Gastroesophageal sphincter (tissue), 4 donors: ENCODE measurements at regions not wholly inside any gene's neighbourhood (a gene's known extent, or its start where the extent isn't known, plus 50 kb on each side); places are given as distances from the start of the nearest gene placed in this dataset.
"Not testable (repeated sequence)": the region's sequence is repeated elsewhere in the genome, so short reads cannot be mapped to it uniquely, and the experiment has no call there.

ENCODE experiments used
- ATAC-seq: fragments of 150-250 bp; one replicate; pipeline ENCODE4 v1.9.1; 2016; ENCODE audit warnings: mild to moderate bottlenecking, moderate library complexity
- H3K27ac ChIP-seq, 4 donors: fragments of 200-600 bp; sonication (generic) in 3 of 4; 1 replicate in 3 of 4; 2 replicates in 1 of 4; pipeline ENCODE4 v1.5.1; 2016 to 2019
- H3K27me3 ChIP-seq: fragments of 200-600 bp; sonication (generic); one replicate; pipeline ENCODE4 v1.5.1; 2019
- H3K36me3 ChIP-seq, 2 donors: fragments of 200-600 bp; sonication (generic); one replicate each; pipeline ENCODE4 v1.5.1; 2019; ENCODE audit warnings: control low read depth in 1 of 2
- H3K4me1 ChIP-seq, 3 donors: fragments of 200-600 bp; sonication (generic); 1 replicate in 2 of 3; 2 replicates in 1 of 3; pipeline ENCODE4 v1.5.1; 2016 to 2019; ENCODE audit warnings: control low read depth in 2 of 3
- H3K4me3 ChIP-seq, 2 donors: fragments of 200-600 bp; sonication (generic); one replicate each; pipeline ENCODE4 v1.5.1; 2019; ENCODE audit warnings: mild to moderate bottlenecking in 1 of 2, moderate library complexity in 1 of 2
- H3K9me3 ChIP-seq, 3 donors: fragments of 200-600 bp; sonication (generic); one replicate each; pipeline ENCODE4 v1.5.1; 2017 to 2019; ENCODE audit warnings: control low read depth in 2 of 3
- CTCF ChIP-seq, 4 experiments: fragments of 200-600 bp in 2 of 4; fragments of 450-650 bp in 2 of 4; sonication (generic) in 1 of 4; IDR thresholded peaks; one replicate each; pipeline ENCODE4 v1.5.1; 2017 to 2019; ENCODE audit warnings: antibody characterized with exemption in 4 of 4, mild to moderate bottlenecking in 2 of 4, moderate library complexity in 2 of 4
- EP300 ChIP-seq: sonication (generic); formaldehyde crosslinking; IDR thresholded peaks from one replicate; pipeline ENCODE4 v1.6.1; 2017; ENCODE audit warnings: antibody characterized with exemption, mild to moderate bottlenecking
- POLR2A ChIP-seq, 2 donors: fragments of 450-650 bp; IDR thresholded peaks; one replicate each; pipeline ENCODE4 v1.6.1; 2017; ENCODE audit warnings: antibody characterized with exemption in 2 of 2, mild to moderate bottlenecking in 2 of 2, moderate library complexity in 1 of 2
- POLR2AphosphoS5 ChIP-seq: sonication (generic); formaldehyde crosslinking; IDR thresholded peaks from one replicate; pipeline ENCODE4 v1.6.1; 2017; ENCODE audit warnings: antibody characterized with exemption
- WGBS, 2 donors: methylation state at CpG; one replicate each; pipeline ENCODE4 v1.1.5; 2018; ENCODE audit warnings: low coverage in 1 of 2; 5-methylcytosine and 5-hydroxymethylcytosine counted together

GRCh38 chr1:118291661-118292060 lies 106.6 kb upstream of the SPAG17 start:
- TF ChIP-seq POLR2AphosphoS5 (no peak), POLR2A (IDR thresholded peaks at IDR 0.05) (no peak), EP300 (no peak), CTCF (IDR thresholded peaks at IDR 0.05) (no peak)
- 55 to 70% methylated on average over 3 to 4 of the region's 6 CpGs for WGBS, 2 donors
- peak; percentile 66 for ATAC-seq
- peaks cover 0 to 23% (median 15%) of the 10 kb centered on the region in 3 donors for H3K4me1 ChIP-seq
- no peak overlapping the region for H3K4me3 ChIP-seq
- H3K27ac ChIP-seq, result peak overlapping the region in 1 of 4 donors; percentile 10
- H3K27me3 ChIP-seq, result no peaks in the 10 kb centered on the region
- H3K9me3 ChIP-seq, result no peaks in the 10 kb centered on the region
- no peaks in the 10 kb centered on the region for H3K36me3 ChIP-seq

DNA sequence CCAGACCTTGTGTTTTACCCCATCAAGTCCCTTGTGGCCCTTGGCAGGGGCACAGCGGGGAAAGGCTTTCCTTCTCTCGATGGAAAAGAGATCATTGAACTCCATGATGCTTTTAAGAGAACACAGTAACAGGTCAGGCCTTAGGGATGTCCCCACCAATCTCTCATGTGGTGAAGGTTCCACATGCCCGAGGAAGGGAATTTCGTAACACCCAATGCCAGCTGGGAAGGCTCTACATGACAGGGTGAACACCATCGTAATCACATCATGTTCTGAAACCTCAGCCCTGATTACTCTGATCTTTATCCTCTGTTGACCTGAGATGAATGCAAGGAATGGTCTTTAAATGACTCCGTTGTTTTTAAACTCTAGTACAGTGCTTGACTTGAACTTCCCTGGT lies 105.5 kb upstream of the SPAG17 start:
- no peak for TF ChIP-seq CTCF (IDR thresholded peaks at IDR 0.05)
- TF ChIP-seq EP300, result no peak
- no peak for TF ChIP-seq POLR2AphosphoS5
- no peak for TF ChIP-seq POLR2A (IDR thresholded peaks at IDR 0.05)
- no peaks in the 10 kb centered on the region for H3K27me3 ChIP-seq
- no peaks in the 10 kb centered on the region for H3K36me3 ChIP-seq
- H3K4me3 ChIP-seq, result no peak overlapping the region
- WGBS, 2 donors, result 49 to 79% methylated on average over 4 of the region's 6 CpGs
- ATAC-seq, result peak; percentile 40
- peak overlapping the region in 3 of 4 donors; percentile 7 to 57 (median 47) for H3K27ac ChIP-seq
- peaks cover 0 to 17% (median 14%) of the 10 kb centered on the region in 3 donors for H3K4me1 ChIP-seq
- no peaks in the 10 kb centered on the region for H3K9me3 ChIP-seq

DNA sequence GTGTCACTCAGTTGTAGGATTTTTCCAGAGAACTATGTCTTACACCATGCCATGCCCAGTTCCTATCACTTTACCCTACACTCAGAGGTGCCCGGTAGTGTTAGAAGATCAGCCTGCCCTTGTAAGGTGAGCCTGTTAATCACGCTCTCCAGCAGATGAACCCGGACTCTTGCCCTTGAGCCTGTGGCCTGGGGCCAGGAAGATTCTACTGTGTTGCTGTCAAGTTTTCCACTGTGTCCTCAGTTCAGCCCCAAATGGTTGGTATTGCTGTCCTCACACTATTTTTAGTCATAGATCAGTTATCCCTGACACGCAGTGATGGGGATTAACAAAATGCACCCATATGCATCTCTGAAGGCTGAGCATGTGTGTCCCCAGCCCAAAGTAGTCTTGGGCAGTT lies 105.0 kb upstream of the SPAG17 start:
- TF ChIP-seq POLR2A (IDR thresholded peaks at IDR 0.05), result no peak
- TF ChIP-seq EP300, result no peak
- TF ChIP-seq CTCF (IDR thresholded peaks at IDR 0.05), result no peak
- no peak for TF ChIP-seq POLR2AphosphoS5
- Histone ChIP-seq H3K4me3 (no peak overlapping the region), H3K4me1 (peaks cover 0 to 12% (median 9%) of the 10 kb centered on the region in 3 donors), H3K36me3 (no peaks in the 10 kb centered on the region), H3K27me3 (no peaks in the 10 kb centered on the region), H3K9me3 (no peaks in the 10 kb centered on the region), H3K27ac (peak overlapping the region in 3 of 4 donors; percentile 7 to 57 (median 47))
- no peak for ATAC-seq
- WGBS, 2 donors, result 20 to 61% methylated on average over 1 to 3 of the region's 4 CpGs

- H3K4me3 ChIP-seq, H3K4me1 ChIP-seq, ATAC-seq, H3K27me3 ChIP-seq, H3K36me3 ChIP-seq, H3K27ac ChIP-seq: not testable (repeated sequence)
- 88% methylated on average over 6 to 7 of the region's 10 CpGs for WGBS, 2 donors
- H3K9me3 ChIP-seq, result peaks cover 0 to 10% (median 0%) of the 10 kb centered on the region in 3 donors
These were observed 95.6 kb upstream of the SPAG17 start for GRCh38 chr1:118280656-118281055.

GRCh38 chr1:118275472-118276115 lies 90.6 kb upstream of the SPAG17 start:
- Histone ChIP-seq H3K4me1 (no peaks in the 10 kb centered on the region), H3K9me3 (peaks cover 0 to 10% (median 0%) of the 10 kb centered on the region in 3 donors), H3K27ac (no peak overlapping the region), H3K4me3 (no peak overlapping the region), H3K36me3 (no peaks in the 10 kb centered on the region), H3K27me3 (no peaks in the 10 kb centered on the region)
- WGBS, 2 donors, result 59 to 73% methylated on average over 7 to 8 of the region's 8 CpGs
- TF ChIP-seq EP300, result no peak
- no peak for TF ChIP-seq CTCF (IDR thresholded peaks at IDR 0.05)
- no peak for TF ChIP-seq POLR2A (IDR thresholded peaks at IDR 0.05)
- no peak for TF ChIP-seq POLR2AphosphoS5
- no peak for ATAC-seq
